ENCODE measurements at regions not wholly inside any gene's neighbourhood (a gene's known extent, or its start where the extent isn't known, plus 50 kb on each side); places are given as distances from the start of the nearest gene placed in this dataset.

DNA sequence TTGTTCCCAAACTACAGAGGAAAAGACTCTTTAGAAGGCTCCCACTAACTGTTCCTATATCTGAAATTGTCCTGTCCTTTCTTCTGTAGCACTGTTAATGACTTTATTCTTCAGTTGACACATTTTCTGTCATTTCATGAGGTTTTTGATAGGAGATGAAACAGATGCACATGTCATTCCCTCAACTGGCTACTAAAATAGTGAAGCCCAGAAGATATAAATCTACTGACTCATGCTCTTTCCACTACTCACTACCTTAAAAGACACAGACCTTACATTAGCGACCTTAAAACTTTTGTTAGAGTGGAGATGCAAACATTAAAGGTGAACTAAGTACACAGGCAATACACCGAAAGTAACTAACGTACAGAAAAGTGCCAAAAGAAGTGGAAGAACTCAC, 59.5 kb upstream of the ANKS1B start:
- no TSS peak for BruUV-seq (replicated peaks)
- no peak for DNase-seq (ENCODE audit: low read depth, low spot score)
- no peak for ATAC-seq
- CTCF ChIA-PET = no interaction called here
- Histone ChIP-seq H4K20me1 (ENCODE audit: insufficient read depth) (no peaks in the 10 kb centered on the region), H3K36me3 (ENCODE audit: control insufficient read depth in 1 of 2, insufficient read depth in 2 of 2, low read length in 2 of 2) (no peaks in the 10 kb centered on the region; a peak in 1 of 4 replicates), H3K4me1 (ENCODE audit: control insufficient read depth in 1 of 2, insufficient read depth in 2 of 2, low read length in 2 of 2) (no peaks in the 10 kb centered on the region), H3K9ac (ENCODE audit: low read length) (no peak overlapping the region), H3K9me2 (ENCODE audit: insufficient read depth) (no peaks in the 10 kb centered on the region), H2AFZ (ENCODE audit: low read depth, low read length, poor library complexity, severe bottlenecking) (no peak overlapping the region), H3K4me3 (replicated peaks in 1 of 2; ENCODE audit: low read depth in 1 of 2, low read length in 2 of 2) (no peak overlapping the region), H3K79me2 (ENCODE audit: insufficient read depth, low read length) (no peaks in the 10 kb centered on the region), H3K27ac (ENCODE audit: low read depth, low read length) (no peak overlapping the region), H3K9me3 (ENCODE audit: control insufficient read depth in 1 of 2, insufficient read depth in 1 of 2, low read depth in 1 of 2, low read length in 2 of 2) (no peaks in the 10 kb centered on the region), H3K27me3 (ENCODE audit: insufficient read depth, low read length) (no peaks in the 10 kb centered on the region), H3K4me2 (ENCODE audit: low read length) (no peak overlapping the region)
- TF ChIP-seq ATF3 (IDR thresholded peaks at IDR 0.05) (no peak), SRF (IDR thresholded peaks at IDR 0.05; ENCODE audit: low read depth) (no peak), YY1 (IDR thresholded peaks at IDR 0.05; ENCODE audit: extremely low read depth, insufficient replicate concordance, low read depth, low read length) (no peak), POLR2A (IDR thresholded peaks at IDR 0.05; ENCODE audit: borderline replicate concordance, extremely low read depth, insufficient read depth, insufficient read length) (no peak)
- POLR2A ChIA-PET = no interaction called here
- RAD21 ChIA-PET (ENCODE audit: low non-redundant PET in 1 of 2, low total read pairs in 2 of 2, uncharacterized antibody in 2 of 2, unreplicated experiment in 2 of 2) = no interaction called here
- intact Hi-C loops (cut with micrococcal nuclease) = no loop called here

- DNase-seq (ENCODE audit: low read depth, low spot score) (no peak), ATAC-seq (no peak)
- Histone ChIP-seq H3K4me2 (ENCODE audit: low read length) (no peak overlapping the region), H4K20me1 (ENCODE audit: insufficient read depth) (no peaks in the 10 kb centered on the region), H3K9me2 (ENCODE audit: insufficient read depth) (no peaks in the 10 kb centered on the region), H3K79me2 (ENCODE audit: insufficient read depth, low read length) (no peaks in the 10 kb centered on the region), H3K9ac (ENCODE audit: low read length) (no peak overlapping the region), H3K9me3 (ENCODE audit: control insufficient read depth in 1 of 2, insufficient read depth in 1 of 2, low read depth in 1 of 2, low read length in 2 of 2) (no peaks in the 10 kb centered on the region), H3K4me1 (ENCODE audit: control insufficient read depth in 1 of 2, insufficient read depth in 2 of 2, low read length in 2 of 2) (no peaks in the 10 kb centered on the region), H3K4me3 (replicated peaks in 1 of 2; ENCODE audit: low read depth in 1 of 2, low read length in 2 of 2) (no peak overlapping the region), H2AFZ (ENCODE audit: low read depth, low read length, poor library complexity, severe bottlenecking) (no peak overlapping the region), H3K27me3 (ENCODE audit: insufficient read depth, low read length) (no peaks in the 10 kb centered on the region), H3K27ac (ENCODE audit: low read depth, low read length) (no peak overlapping the region), H3K36me3 (ENCODE audit: control insufficient read depth in 1 of 2, insufficient read depth in 2 of 2, low read length in 2 of 2) (no peaks in the 10 kb centered on the region; a peak in 1 of 4 replicates)
- BruUV-seq (replicated peaks) = no TSS peak
- ChIA-PET CTCF (no interaction called here), POLR2A (no interaction called here), RAD21 (ENCODE audit: low non-redundant PET in 1 of 2, low total read pairs in 2 of 2, uncharacterized antibody in 2 of 2, unreplicated experiment in 2 of 2) (no interaction called here)
- intact Hi-C loops (cut with micrococcal nuclease) = no loop called here
- TF ChIP-seq POLR2A (IDR thresholded peaks at IDR 0.05; ENCODE audit: borderline replicate concordance, extremely low read depth, insufficient read depth, insufficient read length) (no peak), CEBPB (IDR thresholded peaks at IDR 0.05; ENCODE audit: low read depth) (no peak), REST (IDR thresholded peaks at IDR 0.05; ENCODE audit: low read depth) (no peak), SIN3A (IDR thresholded peaks at IDR 0.05; ENCODE audit: low read depth) (no peak), ZFX (IDR thresholded peaks at IDR 0.05) (no peak), EGR1 (IDR thresholded peaks at IDR 0.05; ENCODE audit: low read depth) (no peak), YY1 (IDR thresholded peaks at IDR 0.05; ENCODE audit: extremely low read depth, insufficient replicate concordance, low read depth, low read length) (no peak)
These were observed 58.9 kb upstream of the ANKS1B start for GRCh38 chr12:100043631-100044030.

Data from HCT116 (cell line).